Tibial nerve (tissue), 4 donors: ENCODE measurements at regions not wholly inside any gene's neighbourhood (a gene's known extent, or its start where the extent isn't known, plus 50 kb on each side); places are given as distances from the start of the nearest gene placed in this dataset.

Experiments
- EP300 ChIP-seq, 2 donors: sonication (generic); formaldehyde crosslinking; IDR thresholded peaks; one replicate each; pipeline ENCODE4 v1.6.1; 2017; ENCODE audit warnings: antibody characterized with exemption in 2 of 2, mild to moderate bottlenecking in 1 of 2
- POLR2A ChIP-seq, 2 donors: fragments of 450-650 bp; IDR thresholded peaks; one replicate each; pipeline ENCODE4 v1.6.1; 2017; ENCODE audit warnings: antibody characterized with exemption in 2 of 2, mild to moderate bottlenecking in 2 of 2, moderate library complexity in 2 of 2
- TF ChIP-seq, protein P1 (sequence below), 5 experiments: fragments of 200-600 bp in 3 of 5; fragments of 450-650 bp in 2 of 5; sonication (generic) in 3 of 5; IDR thresholded peaks; one replicate each; pipeline ENCODE4 v1.5.1; 2016 to 2019; ENCODE audit warnings: antibody characterized with exemption in 5 of 5, mild to moderate bottlenecking in 3 of 5, moderate library complexity in 2 of 5

DNA sequence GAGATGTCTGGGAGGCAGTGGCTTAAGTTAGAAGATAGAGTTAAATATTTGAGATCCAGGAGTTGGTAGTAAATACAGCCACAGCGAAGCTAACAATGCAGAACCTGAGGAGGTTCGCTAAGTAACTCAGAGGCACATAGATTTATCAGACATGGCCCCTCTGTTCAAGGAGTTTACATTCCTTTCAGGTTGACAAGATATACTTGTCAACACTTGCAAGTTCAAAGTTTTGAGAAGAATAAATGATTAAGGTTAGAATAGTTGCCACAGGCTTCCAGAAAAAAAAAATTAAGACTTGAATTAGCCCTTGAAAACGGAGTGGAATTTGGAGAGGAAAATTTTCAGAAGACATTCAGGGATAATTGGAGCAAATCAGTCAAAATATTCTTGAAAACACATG, 658.3 kb upstream of the WWC1 start:
- TF ChIP-seq, protein P1, sequence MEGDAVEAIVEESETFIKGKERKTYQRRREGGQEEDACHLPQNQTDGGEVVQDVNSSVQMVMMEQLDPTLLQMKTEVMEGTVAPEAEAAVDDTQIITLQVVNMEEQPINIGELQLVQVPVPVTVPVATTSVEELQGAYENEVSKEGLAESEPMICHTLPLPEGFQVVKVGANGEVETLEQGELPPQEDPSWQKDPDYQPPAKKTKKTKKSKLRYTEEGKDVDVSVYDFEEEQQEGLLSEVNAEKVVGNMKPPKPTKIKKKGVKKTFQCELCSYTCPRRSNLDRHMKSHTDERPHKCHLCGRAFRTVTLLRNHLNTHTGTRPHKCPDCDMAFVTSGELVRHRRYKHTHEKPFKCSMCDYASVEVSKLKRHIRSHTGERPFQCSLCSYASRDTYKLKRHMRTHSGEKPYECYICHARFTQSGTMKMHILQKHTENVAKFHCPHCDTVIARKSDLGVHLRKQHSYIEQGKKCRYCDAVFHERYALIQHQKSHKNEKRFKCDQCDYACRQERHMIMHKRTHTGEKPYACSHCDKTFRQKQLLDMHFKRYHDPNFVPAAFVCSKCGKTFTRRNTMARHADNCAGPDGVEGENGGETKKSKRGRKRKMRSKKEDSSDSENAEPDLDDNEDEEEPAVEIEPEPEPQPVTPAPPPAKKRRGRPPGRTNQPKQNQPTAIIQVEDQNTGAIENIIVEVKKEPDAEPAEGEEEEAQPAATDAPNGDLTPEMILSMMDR (IDR thresholded peaks at IDR 0.05), result no peak
- no peak for TF ChIP-seq EP300 (IDR thresholded peaks at IDR 0.05)
- TF ChIP-seq POLR2A (IDR thresholded peaks at IDR 0.05), result no peak
